ENCODE measurements at regions not wholly inside any gene's neighbourhood (a gene's known extent, or its start where the extent isn't known, plus 50 kb on each side); places are given as distances from the start of the nearest gene placed in this dataset.
A peak's percentile ranks its signal among the peaks of the same experiment; 100 is the strongest.

DNA sequence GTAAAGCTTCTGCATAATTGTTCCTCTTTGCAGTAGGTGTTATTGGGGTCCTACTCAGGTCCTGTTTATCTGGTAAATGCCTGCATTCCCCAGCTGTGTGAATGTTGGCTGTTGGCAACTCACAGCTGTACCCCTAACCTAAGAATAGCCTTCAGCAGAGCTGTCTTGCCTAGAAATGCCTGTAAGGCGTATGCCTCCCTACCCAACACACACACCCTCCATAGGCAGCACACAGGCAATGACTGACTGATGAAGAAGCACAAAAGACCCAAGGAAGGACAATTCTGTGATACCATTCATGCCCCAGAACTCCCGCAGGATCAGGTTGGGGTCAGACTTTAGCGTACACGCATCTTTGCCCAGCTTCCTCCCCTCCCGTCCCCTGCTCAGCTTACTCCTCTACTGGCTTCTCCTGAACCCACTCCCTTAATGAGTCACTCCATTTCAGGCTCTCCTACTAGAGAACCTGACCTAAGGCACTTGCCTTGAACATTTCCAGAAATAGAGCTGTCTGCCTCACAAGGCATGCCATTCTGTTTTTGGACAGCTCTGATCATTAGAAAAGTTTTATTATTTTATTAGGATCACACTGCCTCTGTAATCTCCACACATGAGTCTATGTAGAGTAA is 99.2 kb upstream of the PIK3CG start:
- Histone ChIP-seq H3K4me2 (ENCODE audit: low read length) (peak overlapping the region; percentile 35), H3K9me3 (ENCODE audit: control insufficient read depth in 1 of 2, insufficient read depth in 1 of 2, low read depth in 1 of 2, low read length in 2 of 2) (no peaks in the 10 kb centered on the region), H3K9me2 (ENCODE audit: insufficient read depth) (no peaks in the 10 kb centered on the region), H3K27ac (ENCODE audit: low read depth, low read length) (no peak overlapping the region), H3K4me3 (replicated peaks in 1 of 2; ENCODE audit: low read depth in 1 of 2, low read length in 2 of 2) (no peak overlapping the region), H3K27me3 (ENCODE audit: insufficient read depth, low read length) (no peaks in the 10 kb centered on the region), H3K9ac (ENCODE audit: low read length) (peak overlapping the region; percentile 5; the same call in 1 of the 2 replicates), H2AFZ (ENCODE audit: low read depth, low read length, poor library complexity, severe bottlenecking) (no peak overlapping the region), H3K79me2 (ENCODE audit: insufficient read depth, low read length) (no peaks in the 10 kb centered on the region), H3K4me1 (ENCODE audit: control insufficient read depth in 1 of 2, insufficient read depth in 2 of 2, low read length in 2 of 2) (peaks cover 14 to 66% of the 10 kb centered on the region in 2 experiments), H3K36me3 (ENCODE audit: control insufficient read depth in 1 of 2, insufficient read depth in 2 of 2, low read length in 2 of 2) (no peaks in the 10 kb centered on the region), H4K20me1 (ENCODE audit: insufficient read depth) (no peaks in the 10 kb centered on the region)
- TF ChIP-seq YY1 (IDR thresholded peaks at IDR 0.05; ENCODE audit: extremely low read depth, insufficient replicate concordance, low read depth, low read length) (peak; percentile 10), SRF (IDR thresholded peaks at IDR 0.05; ENCODE audit: low read depth) (no peak)
- intact Hi-C loops (cut with micrococcal nuclease) = no loop called here
- no peak for ATAC-seq
- BruUV-seq (replicated peaks) = no TSS peak
- DNase-seq (ENCODE audit: low read depth, low spot score) = no peak
- POLR2A ChIA-PET = no interaction called here
- CTCF ChIA-PET = no interaction called here
- RAD21 ChIA-PET (ENCODE audit: low non-redundant PET in 1 of 2, low total read pairs in 2 of 2, uncharacterized antibody in 2 of 2, unreplicated experiment in 2 of 2) = no interaction called here

DNA sequence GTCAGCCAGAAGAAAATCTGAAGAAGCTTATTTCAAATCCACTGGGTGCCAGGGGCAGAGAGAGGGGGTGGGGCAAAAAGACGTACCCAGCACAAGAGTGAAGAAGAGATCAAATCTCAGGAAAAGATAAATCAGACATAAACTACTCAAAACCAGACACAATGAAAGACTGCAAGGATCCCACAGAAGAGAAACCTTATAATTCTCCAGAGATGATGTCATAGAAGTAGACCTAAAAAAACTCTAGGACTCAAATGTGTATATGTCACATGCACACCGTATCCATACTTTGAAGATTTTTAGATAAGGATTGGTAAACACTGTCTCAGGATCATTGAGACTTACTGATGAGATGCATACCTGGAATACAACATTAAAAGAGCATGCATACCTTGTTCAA is 98.5 kb upstream of the PIK3CG start:
- intact Hi-C loops (cut with micrococcal nuclease) = no loop called here
- Histone ChIP-seq H3K9me3 (ENCODE audit: control insufficient read depth in 1 of 2, insufficient read depth in 1 of 2, low read depth in 1 of 2, low read length in 2 of 2) (no peaks in the 10 kb centered on the region), H3K79me2 (ENCODE audit: insufficient read depth, low read length) (no peaks in the 10 kb centered on the region), H4K20me1 (ENCODE audit: insufficient read depth) (no peaks in the 10 kb centered on the region), H3K9me2 (ENCODE audit: insufficient read depth) (no peaks in the 10 kb centered on the region), H3K4me1 (ENCODE audit: control insufficient read depth in 1 of 2, insufficient read depth in 2 of 2, low read length in 2 of 2) (peaks cover 15 to 68% of the 10 kb centered on the region in 2 experiments), H3K4me2 (ENCODE audit: low read length) (peak overlapping the region; percentile 35), H2AFZ (ENCODE audit: low read depth, low read length, poor library complexity, severe bottlenecking) (peak overlapping the region; percentile 65), H3K4me3 (replicated peaks in 1 of 2; ENCODE audit: low read depth in 1 of 2, low read length in 2 of 2) (no peak overlapping the region), H3K9ac (ENCODE audit: low read length) (peak overlapping the region; percentile 5; the same call in 1 of the 2 replicates), H3K27ac (ENCODE audit: low read depth, low read length) (no peak overlapping the region), H3K27me3 (ENCODE audit: insufficient read depth, low read length) (no peaks in the 10 kb centered on the region), H3K36me3 (ENCODE audit: control insufficient read depth in 1 of 2, insufficient read depth in 2 of 2, low read length in 2 of 2) (no peaks in the 10 kb centered on the region)
- ATAC-seq (no peak), DNase-seq (ENCODE audit: low read depth, low spot score) (no peak)
- TF ChIP-seq ZFX (IDR thresholded peaks at IDR 0.05) (no peak), TCF7L2 (IDR thresholded peaks at IDR 0.05; ENCODE audit: borderline replicate concordance, extremely low read depth, insufficient read depth, insufficient read length) (no peak)
- TF ChIP-seq, protein P1, sequence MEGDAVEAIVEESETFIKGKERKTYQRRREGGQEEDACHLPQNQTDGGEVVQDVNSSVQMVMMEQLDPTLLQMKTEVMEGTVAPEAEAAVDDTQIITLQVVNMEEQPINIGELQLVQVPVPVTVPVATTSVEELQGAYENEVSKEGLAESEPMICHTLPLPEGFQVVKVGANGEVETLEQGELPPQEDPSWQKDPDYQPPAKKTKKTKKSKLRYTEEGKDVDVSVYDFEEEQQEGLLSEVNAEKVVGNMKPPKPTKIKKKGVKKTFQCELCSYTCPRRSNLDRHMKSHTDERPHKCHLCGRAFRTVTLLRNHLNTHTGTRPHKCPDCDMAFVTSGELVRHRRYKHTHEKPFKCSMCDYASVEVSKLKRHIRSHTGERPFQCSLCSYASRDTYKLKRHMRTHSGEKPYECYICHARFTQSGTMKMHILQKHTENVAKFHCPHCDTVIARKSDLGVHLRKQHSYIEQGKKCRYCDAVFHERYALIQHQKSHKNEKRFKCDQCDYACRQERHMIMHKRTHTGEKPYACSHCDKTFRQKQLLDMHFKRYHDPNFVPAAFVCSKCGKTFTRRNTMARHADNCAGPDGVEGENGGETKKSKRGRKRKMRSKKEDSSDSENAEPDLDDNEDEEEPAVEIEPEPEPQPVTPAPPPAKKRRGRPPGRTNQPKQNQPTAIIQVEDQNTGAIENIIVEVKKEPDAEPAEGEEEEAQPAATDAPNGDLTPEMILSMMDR (IDR thresholded peaks at IDR 0.05 in 2 of 3, conservative IDR thresholded peaks at IDR 0.05 in 1 of 3; ENCODE audit: borderline replicate concordance in 1 of 3, insufficient read depth in 1 of 3, low read depth in 2 of 3, low read length in 2 of 3) = no peak
- ChIA-PET POLR2A (interaction anchor here (1.1 kb wide), 1 partner anchor 9 kb away, joined by 3 read pairs; no protein-coding TSS in a partner anchor), RAD21 (ENCODE audit: low non-redundant PET in 1 of 2, low total read pairs in 2 of 2, uncharacterized antibody in 2 of 2, unreplicated experiment in 2 of 2) (no interaction called here), CTCF (no interaction called here)
- no TSS peak for BruUV-seq (replicated peaks)
